GM23248 (cell line): ENCODE measurements at regions not wholly inside any gene's neighbourhood (a gene's known extent, or its start where the extent isn't known, plus 50 kb on each side); places are given as distances from the start of the nearest gene placed in this dataset.
A peak's percentile ranks its signal among the peaks of the same experiment; 100 is the strongest.

Experiments
- DNase-seq: peaks from one replicate; pipeline ENCODE4 v3.0.0-alpha.2; 2015
- H2AFZ ChIP-seq: fragments of 200-600 bp; sonication (generic); 2 replicates; pipeline ENCODE4 v1.6.1; 2016; ENCODE audit warnings: antibody characterized with exemption
- H3F3A ChIP-seq: fragments of 200-600 bp; sonication (generic); 2 replicates; pipeline ENCODE4 v1.6.1; 2016; ENCODE audit warnings: mild to moderate bottlenecking, antibody characterized with exemption, mixed run types; ENCODE audit not compliant: insufficient read depth
- H3K27ac ChIP-seq: fragments of 200-600 bp; sonication (generic); 2 replicates; pipeline ENCODE4 v1.5.1; 2016; ENCODE audit warnings: mild to moderate bottlenecking
- H3K27me3 ChIP-seq: fragments of 200-600 bp; sonication (generic); replicated peaks from 2 replicates; pipeline ENCODE4 v1.6.1; 2016; ENCODE audit warnings: mild to moderate bottlenecking; ENCODE audit not compliant: insufficient read depth
- H3K36me3 ChIP-seq: fragments of 200-600 bp; sonication (generic); 2 replicates; pipeline ENCODE4 v1.6.1; 2016; ENCODE audit warnings: low read depth, mild to moderate bottlenecking
- H3K4me1 ChIP-seq: fragments of 200-600 bp; sonication (generic); 2 replicates; pipeline ENCODE4 v1.6.1; 2016; ENCODE audit warnings: mild to moderate bottlenecking; ENCODE audit not compliant: insufficient read depth
- H3K4me2 ChIP-seq: fragments of 200-600 bp; sonication (generic); one replicate; pipeline ENCODE4 v1.6.1; 2016; ENCODE audit warnings: mild to moderate bottlenecking; ENCODE audit not compliant: unreplicated experiment
- H3K4me3 ChIP-seq: fragments of 200-600 bp; sonication (generic); 2 replicates; pipeline ENCODE4 v1.5.1; 2016; ENCODE audit warnings: mild to moderate bottlenecking
- H3K79me2 ChIP-seq: fragments of 200-600 bp; sonication (generic); 2 replicates; pipeline ENCODE4 v1.6.1; 2016; ENCODE audit warnings: mild to moderate bottlenecking; ENCODE audit not compliant: insufficient read depth
- H3K9ac ChIP-seq: fragments of 200-600 bp; sonication (generic); 2 replicates; pipeline ENCODE4 v1.6.1; 2016; ENCODE audit warnings: mild to moderate bottlenecking
- H3K9me2 ChIP-seq: fragments of 200-600 bp; sonication (generic); 2 replicates; pipeline ENCODE4 v1.6.1; 2016; ENCODE audit warnings: mixed run types, mild to moderate bottlenecking, moderate library complexity; ENCODE audit not compliant: insufficient read depth
- H3K9me3 ChIP-seq: fragments of 200-600 bp; sonication (generic); one replicate; pipeline ENCODE4 v1.6.1; 2017; ENCODE audit warnings: low read depth
- H4K20me1 ChIP-seq: fragments of 200-600 bp; sonication (generic); 2 replicates; pipeline ENCODE4 v1.6.0; 2016; ENCODE audit not compliant: insufficient read depth
- EZH2 ChIP-seq: fragments of 200-600 bp; sonication (generic); IDR thresholded peaks from 2 replicates; pipeline ENCODE4 v1.6.1; 2018; ENCODE audit warnings: antibody characterized with exemption, mild to moderate bottlenecking; ENCODE audit not compliant: insufficient read depth, poor library complexity, severe bottlenecking
- EZH2phosphoT487 ChIP-seq: fragments of 200-600 bp; sonication (generic); IDR thresholded peaks from 2 replicates; pipeline ENCODE4 v1.6.1; 2018; ENCODE audit warnings: antibody characterized with exemption, moderate library complexity, mild to moderate bottlenecking, low read depth; ENCODE audit not compliant: insufficient read depth
- WGBS, 2 experiments: methylation state at CpG; one replicate each; pipeline ENCODE4 v1.1.6; 2015 to 2017; ENCODE audit warnings: low lambda C conversion rate in 2 of 2, low coverage in 1 of 2; ENCODE audit errors: missing lambda C conversion rate in 2 of 2; 5-methylcytosine and 5-hydroxymethylcytosine counted together
- in situ Hi-C: fragments of 300-500 bp; cut with MboI; formaldehyde crosslinking; loops from 2 replicates; pipeline ENCODE4 v1.15.0; 2020

GRCh38 chr2:12495247-12495868, 221.4 kb upstream of the TRIB2 start:
- TF ChIP-seq EZH2phosphoT487 (no peak), EZH2 (no peak)
- Histone ChIP-seq H3K9me3 (no peaks in the 10 kb centered on the region), H3K4me3 (no peak overlapping the region), H3K27ac (no peak overlapping the region), H3F3A (peaks cover 21% of the 10 kb centered on the region; the same call in 1 of the 2 replicates), H3K27me3 (no peaks in the 10 kb centered on the region), H3K9ac (no peak overlapping the region), H2AFZ (no peak overlapping the region), H3K4me2 (no peak overlapping the region), H4K20me1 (no peaks in the 10 kb centered on the region), H3K36me3 (no peaks in the 10 kb centered on the region), H3K9me2 (no peaks in the 10 kb centered on the region), H3K79me2 (no peaks in the 10 kb centered on the region), H3K4me1 (0 out of 2 replicates have a peak, but pooled peaks cover 13% of the 10 kb centered on the region)
- 75 to 82% methylated on average over 7 of the region's 7 CpGs for WGBS, 2 experiments
- DNase-seq = no peak
- in situ Hi-C loops = no loop called here

DNA sequence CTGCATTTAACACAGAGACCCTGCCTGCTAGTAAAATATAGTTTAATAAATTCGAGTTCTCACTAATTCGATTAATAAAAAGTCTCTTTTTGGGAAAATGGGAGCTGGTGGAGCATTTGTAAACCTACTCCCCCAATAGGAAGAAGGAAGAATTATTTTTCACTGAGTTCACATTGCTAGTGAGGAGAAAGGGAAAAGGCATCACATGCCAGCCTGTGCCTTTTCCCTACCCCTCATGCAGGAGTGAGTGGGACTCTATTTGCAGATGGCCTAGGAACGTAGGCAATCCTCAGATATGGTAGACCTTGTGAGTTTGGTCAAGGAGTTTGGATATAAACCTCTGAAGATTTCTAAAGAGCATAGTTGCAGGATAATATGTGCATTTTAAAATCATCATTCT, 218.4 kb upstream of the TRIB2 start:
- 78 to 81% methylated on average over 3 of the region's 3 CpGs for WGBS, 2 experiments
- H2AFZ ChIP-seq = no peak overlapping the region
- DNase-seq = no peak

DNA sequence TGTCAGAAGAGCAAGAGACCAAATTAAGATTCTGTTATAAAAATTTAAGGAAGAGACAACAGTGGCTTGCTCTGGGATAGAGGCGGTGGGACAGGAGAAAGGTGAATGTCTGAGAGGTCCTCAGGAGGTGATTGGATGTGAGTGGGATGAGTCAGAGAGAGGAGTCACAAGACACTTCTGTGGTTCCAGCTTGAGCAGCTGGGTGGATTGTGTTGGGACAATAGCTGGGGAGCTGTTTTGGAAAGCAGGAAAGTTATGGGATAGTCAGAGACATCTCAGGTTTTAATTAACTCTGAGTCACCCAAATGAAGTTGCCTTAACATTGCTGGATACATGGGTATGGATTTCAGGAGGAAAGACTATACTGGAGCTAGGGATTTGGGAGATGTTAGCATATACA, 218.0 kb upstream of the TRIB2 start:
- H3K4me3 ChIP-seq = no peak overlapping the region
- H3K9me2 ChIP-seq = no peaks in the 10 kb centered on the region
- H4K20me1 ChIP-seq = no peaks in the 10 kb centered on the region
- 68 to 75% methylated on average over 1 of the region's 1 CpG for WGBS, 2 experiments
- DNase-seq = peak; percentile 71
- H3K27ac ChIP-seq = no peak overlapping the region
- 0 out of 2 replicates have a peak, but pooled peaks cover 17% of the 10 kb centered on the region for H3F3A ChIP-seq
- H3K4me1 ChIP-seq = peaks cover 19% of the 10 kb centered on the region
- no peaks in the 10 kb centered on the region for H3K79me2 ChIP-seq
- H3K27me3 ChIP-seq = no peaks in the 10 kb centered on the region
- no peaks in the 10 kb centered on the region for H3K36me3 ChIP-seq
- H2AFZ ChIP-seq = no peak overlapping the region
- no peak overlapping the region for H3K9ac ChIP-seq
- in situ Hi-C loops = no loop called here
- H3K4me2 ChIP-seq = no peak overlapping the region
- TF ChIP-seq EZH2phosphoT487 (no peak), EZH2 (no peak)
- peaks cover 2% of the 10 kb centered on the region for H3K9me3 ChIP-seq

More for the DNA sequence above, 218.4 kb upstream of the TRIB2 start:
- H3F3A ChIP-seq = peaks cover 18% of the 10 kb centered on the region; the same call in 1 of the 2 replicates
- in situ Hi-C loops = no loop called here
- H3K4me2 ChIP-seq = no peak overlapping the region
- H3K79me2 ChIP-seq = no peaks in the 10 kb centered on the region
- no peaks in the 10 kb centered on the region for H4K20me1 ChIP-seq
- H3K9me3 ChIP-seq = peaks cover 2% of the 10 kb centered on the region
- H3K4me3 ChIP-seq = no peak overlapping the region
- peaks cover 19% of the 10 kb centered on the region; the same call in 1 of the 2 replicates for H3K4me1 ChIP-seq
- TF ChIP-seq EZH2 (no peak), EZH2phosphoT487 (no peak)
- no peak overlapping the region for H3K9ac ChIP-seq
- H3K9me2 ChIP-seq = no peaks in the 10 kb centered on the region
- no peaks in the 10 kb centered on the region for H3K27me3 ChIP-seq
- H3K27ac ChIP-seq = no peak overlapping the region
- no peaks in the 10 kb centered on the region for H3K36me3 ChIP-seq

GRCh38 chr2:12500899-12501298, 215.8 kb upstream of the TRIB2 start:
- Histone ChIP-seq H3K9ac (no peak overlapping the region), H3K4me1 (peaks cover 32% of the 10 kb centered on the region), H3K4me2 (no peak overlapping the region), H3K27me3 (no peaks in the 10 kb centered on the region), H3K27ac (no peak overlapping the region), H3F3A (0 out of 2 replicates have a peak, but pooled peaks cover 28% of the 10 kb centered on the region), H3K79me2 (no peaks in the 10 kb centered on the region), H3K9me3 (peaks cover 2% of the 10 kb centered on the region), H3K36me3 (no peaks in the 10 kb centered on the region), H2AFZ (no peak overlapping the region), H3K9me2 (no peaks in the 10 kb centered on the region), H4K20me1 (no peaks in the 10 kb centered on the region), H3K4me3 (no peak overlapping the region)
- WGBS, 2 experiments = 93 to 100% methylated on average over 1 of the region's 1 CpG
- in situ Hi-C loops = no loop called here
- no peak for TF ChIP-seq EZH2
- no peak for DNase-seq
